SW 1271 (cell line): ENCODE measurements at regions not wholly inside any gene's neighbourhood (a gene's known extent, or its start where the extent isn't known, plus 50 kb on each side); places are given as distances from the start of the nearest gene placed in this dataset.

Source experiments
- DNase-seq, 2 experiments: peaks; one replicate each; lab custom pipeline; 2025; lab: John Stamatoyannopoulos, UW

- no peak for DNase-seq
These were observed 1327.1 kb upstream of the ZEB2 start for GRCh38 chr2:145846982-145847381.

- DNase-seq = no peak
These were observed 1326.0 kb upstream of the ZEB2 start for GRCh38 chr2:145845923-145846322.

GRCh38 chr2:145845207-145845894 lies 1325.4 kb upstream of the ZEB2 start:
- no peak for DNase-seq

- DNase-seq = no peak
These were observed 1322.1 kb upstream of the ZEB2 start for GRCh38 chr2:145841973-145842372.

GRCh38 chr2:145836986-145837385 lies 1317.1 kb upstream of the ZEB2 start:
- no peak for DNase-seq

GRCh38 chr2:145835665-145836064 lies 1315.7 kb upstream of the ZEB2 start:
- DNase-seq = no peak

GRCh38 chr2:145832681-145833080 lies 1312.8 kb upstream of the ZEB2 start:
- DNase-seq = no peak

GRCh38 chr2:145829931-145830330 lies 1310.0 kb upstream of the ZEB2 start:
- no peak for DNase-seq

- no peak for DNase-seq
These were observed 1307.3 kb upstream of the ZEB2 start for GRCh38 chr2:145827235-145827634.

GRCh38 chr2:145824384-145824783 lies 1304.5 kb upstream of the ZEB2 start:
- DNase-seq = no peak

- no peak for DNase-seq
These were observed 1303.1 kb upstream of the ZEB2 start for GRCh38 chr2:145822892-145823534.

- DNase-seq = no peak
These were observed 1300.7 kb upstream of the ZEB2 start for GRCh38 chr2:145820651-145821050.

- DNase-seq = no peak
These were observed 1299.1 kb upstream of the ZEB2 start for GRCh38 chr2:145818890-145819504.

- no peak for DNase-seq
These were observed 1296.0 kb upstream of the ZEB2 start for GRCh38 chr2:145815933-145816332.

- DNase-seq = no peak
These were observed 1293.6 kb upstream of the ZEB2 start for GRCh38 chr2:145813481-145813880.

GRCh38 chr2:145812165-145812554 lies 1292.2 kb upstream of the ZEB2 start:
- no peak for DNase-seq

- no peak for DNase-seq
These were observed 1291.6 kb upstream of the ZEB2 start for GRCh38 chr2:145811276-145812164.

- no peak for DNase-seq
These were observed 1288.0 kb upstream of the ZEB2 start for GRCh38 chr2:145807968-145808367.

- DNase-seq = no peak
These were observed 1287.6 kb upstream of the ZEB2 start for GRCh38 chr2:145807554-145807953.

GRCh38 chr2:145806546-145806945 lies 1286.6 kb upstream of the ZEB2 start:
- no peak for DNase-seq

GRCh38 chr2:145802133-145802532 lies 1282.2 kb upstream of the ZEB2 start:
- DNase-seq = no peak

GRCh38 chr2:145801210-145801609 lies 1281.3 kb upstream of the ZEB2 start:
- DNase-seq = no peak
